ENCODE measurements at regions not wholly inside any gene's neighbourhood (a gene's known extent, or its start where the extent isn't known, plus 50 kb on each side); places are given as distances from the start of the nearest gene placed in this dataset.

DNA sequence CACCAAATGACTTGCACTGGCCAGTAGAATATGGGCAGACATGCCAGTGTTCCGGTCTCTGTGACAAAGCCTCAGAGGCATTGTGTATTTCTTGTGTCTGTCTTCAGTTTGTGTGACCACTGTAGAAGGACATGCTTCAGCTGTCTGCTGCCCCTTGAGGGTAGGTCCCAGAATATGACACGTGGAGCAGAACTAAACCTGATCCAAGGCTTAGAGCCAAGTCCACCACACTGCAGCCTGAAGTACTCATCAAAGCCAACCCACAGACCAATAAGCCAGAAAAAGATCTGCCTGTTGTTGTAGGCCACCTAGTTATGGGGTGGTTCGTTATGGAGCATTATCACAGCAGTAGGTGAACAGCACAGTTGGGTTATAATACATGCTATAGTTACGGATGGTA is 468.9 kb downstream of the PSAT1 start:
- Histone ChIP-seq H3K4me3 (ENCODE audit: low read depth, low read length) (no peak overlapping the region), H3K9me3 (ENCODE audit: control insufficient read depth, insufficient read depth, low read length) (no peaks in the 10 kb centered on the region), H3K27ac (ENCODE audit: low read depth, low read length) (no peak overlapping the region), H3K27me3 (ENCODE audit: control insufficient read depth, insufficient read depth, low read length) (no peaks in the 10 kb centered on the region)
- DNase-seq (ENCODE audit: low read depth, low spot score), result no peak
- CTCF ChIA-PET, result no interaction called here
- no peak for TF ChIP-seq CTCF (IDR thresholded peaks at IDR 0.05; ENCODE audit: low read depth, low read length)
- POLR2A ChIA-PET, result no interaction called here

GRCh38 chr9:78767490-78767889 is 470.6 kb downstream of the PSAT1 start:
- H3K4me3 ChIP-seq (ENCODE audit: low read depth, low read length), result no peak overlapping the region
- POLR2A ChIA-PET, result no interaction called here
- TF ChIP-seq CTCF (IDR thresholded peaks at IDR 0.05; ENCODE audit: low read depth, low read length), result no peak
- DNase-seq (ENCODE audit: low read depth, low spot score), result no peak
- no peaks in the 10 kb centered on the region for H3K27me3 ChIP-seq (ENCODE audit: control insufficient read depth, insufficient read depth, low read length)
- no peaks in the 10 kb centered on the region for H3K9me3 ChIP-seq (ENCODE audit: control insufficient read depth, insufficient read depth, low read length)
- CTCF ChIA-PET, result no interaction called here
- H3K27ac ChIP-seq (ENCODE audit: low read depth, low read length), result no peak overlapping the region

GRCh38 chr9:78769690-78770089 is 472.8 kb downstream of the PSAT1 start:
- POLR2A ChIA-PET, result no interaction called here
- no peak for DNase-seq (ENCODE audit: low read depth, low spot score)
- no peak for TF ChIP-seq CTCF (IDR thresholded peaks at IDR 0.05; ENCODE audit: low read depth, low read length)
- Histone ChIP-seq H3K9me3 (ENCODE audit: control insufficient read depth, insufficient read depth, low read length) (no peaks in the 10 kb centered on the region), H3K4me3 (ENCODE audit: low read depth, low read length) (no peak overlapping the region), H3K27me3 (ENCODE audit: control insufficient read depth, insufficient read depth, low read length) (no peaks in the 10 kb centered on the region), H3K27ac (ENCODE audit: low read depth, low read length) (no peak overlapping the region)
- CTCF ChIA-PET, result interaction anchor here (0.7 kb wide), 1 partner anchor 52 kb away, joined by 3 read pairs; no protein-coding TSS in a partner anchor

- DNase-seq (ENCODE audit: low read depth, low spot score), result no peak
- H3K27me3 ChIP-seq (ENCODE audit: control insufficient read depth, insufficient read depth, low read length), result no peaks in the 10 kb centered on the region
- H3K9me3 ChIP-seq (ENCODE audit: control insufficient read depth, insufficient read depth, low read length), result no peaks in the 10 kb centered on the region
- TF ChIP-seq CTCF (IDR thresholded peaks at IDR 0.05; ENCODE audit: low read depth, low read length), result no peak
- H3K27ac ChIP-seq (ENCODE audit: low read depth, low read length), result no peak overlapping the region
- CTCF ChIA-PET, result no interaction called here
- POLR2A ChIA-PET, result interaction anchor here (0.6 kb wide), 1 partner anchor 865 kb away, joined by 6 read pairs; no protein-coding TSS in a partner anchor
- no peak overlapping the region for H3K4me3 ChIP-seq (ENCODE audit: low read depth, low read length)
Observed at GRCh38 chr9:78775211-78775610, 478.3 kb downstream of the PSAT1 start.

GRCh38 chr9:78775696-78776295 is 478.9 kb downstream of the PSAT1 start:
- DNase-seq (ENCODE audit: low read depth, low spot score), result no peak
- Histone ChIP-seq H3K9me3 (ENCODE audit: control insufficient read depth, insufficient read depth, low read length) (no peaks in the 10 kb centered on the region), H3K27me3 (ENCODE audit: control insufficient read depth, insufficient read depth, low read length) (no peaks in the 10 kb centered on the region), H3K4me3 (ENCODE audit: low read depth, low read length) (no peak overlapping the region), H3K27ac (ENCODE audit: low read depth, low read length) (no peak overlapping the region)
- ChIA-PET POLR2A (no interaction called here), CTCF (no interaction called here)
- TF ChIP-seq CTCF (IDR thresholded peaks at IDR 0.05; ENCODE audit: low read depth, low read length), result no peak
